ENCODE measurements at regions not wholly inside any gene's neighbourhood (a gene's known extent, or its start where the extent isn't known, plus 50 kb on each side); places are given as distances from the start of the nearest gene placed in this dataset.

DNA sequence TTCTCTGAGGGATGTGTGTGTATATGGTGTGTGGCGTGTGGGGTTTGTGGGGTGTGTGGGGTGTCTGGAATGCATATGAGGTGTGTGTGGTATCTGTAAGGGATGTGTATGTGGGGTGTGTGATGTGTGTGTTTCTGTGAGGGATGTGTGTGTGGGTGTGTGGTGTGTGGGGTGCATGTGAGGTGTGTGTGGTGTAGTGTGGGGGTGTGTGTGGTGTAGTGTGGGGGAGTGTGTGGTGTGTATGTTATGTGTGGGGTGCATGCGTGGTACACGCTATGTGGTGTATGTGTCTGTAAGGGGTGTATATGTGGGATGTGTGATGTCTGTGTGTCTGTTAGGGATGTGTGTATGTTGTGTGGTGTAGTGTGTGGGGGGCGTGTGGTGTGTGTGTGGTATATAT is 300.0 kb downstream of the FGF9 start:
- DNase-seq = no peak

GRCh38 chr13:21971662-21972621 is 301.1 kb downstream of the FGF9 start:
- DNase-seq = no peak

- no peak for DNase-seq
Measured at GRCh38 chr13:21973437-21974125, 302.7 kb downstream of the FGF9 start.

GRCh38 chr13:21974741-21975140 is 303.9 kb downstream of the FGF9 start:
- DNase-seq = no peak

DNA sequence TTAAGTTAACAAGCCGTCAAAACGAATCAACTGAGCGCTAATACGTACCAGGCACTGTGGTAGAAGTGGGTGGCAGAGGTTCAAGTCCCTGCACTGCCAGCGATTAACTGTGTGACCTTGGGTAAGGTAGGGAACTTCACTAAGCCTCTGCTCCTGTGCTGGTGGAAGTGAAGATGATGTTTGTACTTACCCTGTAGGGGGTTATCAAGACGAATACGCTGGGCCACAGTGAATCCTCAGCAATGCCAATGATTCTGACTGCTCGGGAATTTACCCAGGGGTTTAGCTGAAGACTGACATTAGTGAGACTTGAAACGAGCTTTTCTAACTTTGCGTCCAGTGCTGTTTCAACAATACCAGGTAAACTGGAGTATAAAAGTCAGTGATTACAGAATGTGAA is 305.3 kb downstream of the FGF9 start:
- no peak for DNase-seq

GRCh38 chr13:21979161-21979806 is 308.4 kb downstream of the FGF9 start:
- no peak for DNase-seq

- no peak for DNase-seq
Measured at GRCh38 chr13:21980049-21980448, 309.2 kb downstream of the FGF9 start.

- DNase-seq = no peak
Measured at GRCh38 chr13:21984156-21984555, 313.3 kb downstream of the FGF9 start.

GRCh38 chr13:21986602-21987001 is 315.7 kb downstream of the FGF9 start:
- no peak for DNase-seq

- DNase-seq = no peak
Measured at GRCh38 chr13:21987793-21988192, 316.9 kb downstream of the FGF9 start.

DNA sequence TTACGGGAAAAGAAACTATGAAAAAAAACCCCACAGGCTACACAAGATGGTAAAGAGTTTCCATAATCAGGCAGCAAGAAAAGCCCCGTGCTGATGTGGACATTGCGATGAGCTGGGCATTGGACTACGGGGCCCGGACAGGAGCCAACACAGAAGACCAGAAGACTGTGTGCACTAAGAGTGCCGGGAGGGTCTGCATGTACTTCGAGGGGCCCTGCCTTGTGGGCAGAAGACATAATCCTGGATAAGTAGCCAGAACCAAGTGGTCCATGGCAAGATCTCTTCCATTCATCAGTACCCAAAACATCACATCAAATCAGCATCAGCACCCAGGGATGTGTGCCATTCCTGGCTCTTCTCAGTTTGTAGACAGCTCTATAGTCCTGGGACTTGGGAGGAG is 317.8 kb downstream of the FGF9 start:
- no peak for DNase-seq

- DNase-seq = no peak
Measured at GRCh38 chr13:21996049-21996448, 325.2 kb downstream of the FGF9 start.

DNA sequence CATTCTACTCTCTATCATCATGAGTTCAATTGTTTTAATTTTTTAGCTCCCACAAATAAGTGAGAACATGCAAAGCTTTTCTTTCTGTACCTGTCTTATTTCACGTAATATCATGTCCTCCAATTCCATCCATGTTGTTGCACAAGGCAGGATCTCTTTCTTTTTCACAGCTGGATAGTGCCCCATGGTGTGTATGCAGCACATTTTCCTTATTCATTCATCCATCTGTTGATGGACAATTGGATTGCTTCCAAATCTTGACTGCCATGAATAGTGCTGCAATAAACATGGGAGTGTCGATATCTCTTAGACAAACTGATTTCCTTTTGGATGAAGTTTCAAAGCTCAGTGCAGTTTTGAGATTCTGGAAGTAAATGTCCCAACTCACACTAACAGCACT is 326.9 kb downstream of the FGF9 start:
- no peak for DNase-seq

- no peak for DNase-seq
Measured at GRCh38 chr13:21998279-21998990, 327.6 kb downstream of the FGF9 start.

DNA sequence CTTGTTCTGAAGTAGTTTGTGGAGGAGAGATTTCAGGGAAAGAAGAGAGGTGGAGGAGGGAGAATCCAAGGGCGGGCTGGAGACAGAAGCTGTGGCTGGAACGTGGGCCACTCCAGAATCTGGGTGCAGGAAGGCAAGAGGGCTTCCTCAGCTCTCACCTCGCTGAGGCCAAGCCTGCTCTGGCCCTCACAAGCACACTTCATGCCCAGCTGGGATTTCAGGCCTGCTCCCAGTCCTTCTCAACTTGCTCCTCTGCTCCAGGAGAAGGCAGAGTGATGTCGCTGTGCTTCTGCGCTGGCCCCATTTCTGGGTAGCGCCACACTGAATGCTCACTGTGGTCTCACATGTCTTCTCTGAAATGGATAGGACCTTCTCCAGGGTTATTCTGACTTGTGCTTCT is 328.8 kb downstream of the FGF9 start:
- no peak for DNase-seq

- DNase-seq = no peak
Measured at GRCh38 chr13:22000191-22000590, 329.3 kb downstream of the FGF9 start.

- no peak for DNase-seq
Measured at GRCh38 chr13:22001336-22001735, 330.5 kb downstream of the FGF9 start.

GRCh38 chr13:22002893-22003292 is 332.0 kb downstream of the FGF9 start:
- no peak for DNase-seq

GRCh38 chr13:22009500-22009899 is 338.6 kb downstream of the FGF9 start:
- no peak for DNase-seq

- no peak for DNase-seq
Measured at GRCh38 chr13:22009937-22010336, 339.1 kb downstream of the FGF9 start.

DNA sequence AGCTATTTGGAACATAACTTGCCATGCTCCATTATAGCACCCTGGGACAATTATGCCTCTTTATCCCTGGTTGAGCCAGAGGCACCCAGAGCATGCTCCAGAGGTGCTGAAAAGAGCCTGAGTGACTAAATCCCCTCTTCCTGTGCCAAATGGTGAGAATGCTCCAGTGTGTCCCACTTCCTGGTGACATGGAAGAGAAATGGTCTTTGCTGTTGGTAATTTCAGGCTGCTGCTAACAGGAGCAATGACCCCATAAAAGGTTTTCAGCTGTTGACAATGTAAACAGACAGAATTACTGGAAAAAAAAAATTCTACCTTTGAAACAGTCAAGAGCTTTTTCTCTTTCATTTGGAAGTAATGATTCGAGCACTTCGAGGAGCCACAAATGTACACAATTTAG is 341.8 kb downstream of the FGF9 start:
- DNase-seq = no peak

DNA sequence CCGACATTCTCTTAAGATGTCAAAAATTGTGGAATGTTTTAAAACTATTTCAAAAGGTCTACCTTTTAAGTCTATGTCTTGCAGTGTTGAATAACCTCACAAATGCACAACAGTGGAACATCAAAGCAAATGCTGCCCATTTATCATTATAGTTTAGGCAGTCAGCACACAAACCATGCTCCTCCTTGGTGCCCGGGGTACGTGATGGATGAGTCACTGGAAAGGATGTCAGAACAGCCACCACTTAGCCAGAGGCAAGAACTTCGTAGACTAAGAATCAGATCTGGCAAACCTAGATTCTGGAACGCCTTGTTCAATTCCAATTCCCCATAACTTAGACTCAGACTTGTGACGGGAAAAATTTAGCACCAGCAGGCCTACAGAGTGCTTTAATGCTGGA is 343.6 kb downstream of the FGF9 start:
- no peak for DNase-seq

DNA sequence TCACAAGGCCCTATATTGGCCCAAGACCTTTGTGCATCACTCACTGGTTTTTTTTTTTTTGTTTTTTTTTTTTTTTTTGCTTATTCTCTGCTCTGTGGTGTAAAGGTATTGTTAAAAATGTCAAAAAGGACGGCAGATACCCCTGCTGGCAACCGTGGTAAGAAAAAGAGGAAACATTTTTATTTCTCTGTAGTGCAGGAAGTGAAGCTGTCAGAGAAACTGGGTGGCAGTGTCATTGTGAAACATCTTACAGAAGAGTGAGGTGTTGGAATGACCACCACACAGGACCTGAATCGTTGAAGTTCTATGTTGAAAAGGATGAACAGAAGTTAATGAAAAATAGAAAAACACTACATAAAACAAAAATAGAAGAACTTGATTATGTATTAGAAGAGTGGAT is 346.4 kb downstream of the FGF9 start:
- DNase-seq = no peak
